ENCODE measurements at regions not wholly inside any gene's neighbourhood (a gene's known extent, or its start where the extent isn't known, plus 50 kb on each side); places are given as distances from the start of the nearest gene placed in this dataset.
A peak's percentile ranks its signal among the peaks of the same experiment; 100 is the strongest.

DNA sequence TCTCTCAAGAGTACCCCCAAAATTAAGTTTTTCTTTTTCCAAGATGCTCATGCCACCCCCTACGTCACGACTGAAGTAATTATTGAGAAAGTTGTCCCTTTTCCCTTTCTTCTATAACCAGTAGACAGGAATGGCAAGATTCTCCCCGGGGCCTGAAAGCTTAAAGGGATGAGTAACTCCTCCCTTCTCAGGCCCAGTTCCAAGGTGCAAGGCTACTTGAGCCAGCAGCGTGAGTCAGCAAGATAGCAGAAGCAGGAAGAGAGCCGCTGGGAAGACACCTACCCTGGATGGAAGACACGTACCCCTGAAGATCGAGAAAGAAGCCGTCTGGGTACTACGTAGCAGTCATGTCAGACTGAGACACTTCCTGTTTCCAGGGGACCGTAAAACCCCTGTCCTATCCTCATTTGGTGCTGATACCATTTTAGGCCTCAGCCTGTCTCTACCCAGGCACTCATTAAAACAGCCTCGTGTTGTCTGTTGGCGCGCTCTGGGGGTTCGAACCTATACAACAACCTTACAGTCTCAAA lies 241.0 kb downstream of the ADGRG6 start:
- ChIA-PET POLR2A (no interaction called here), CTCF (no interaction called here)
- Histone ChIP-seq H3K9me3 (no peaks in the 10 kb centered on the region), H3K27ac (peak overlapping the region in 1 of 2 experiments; percentile 50; a peak in 3 of 6 replicates), H3K4me1 (0 out of 3 replicates have a peak, but pooled peaks cover 5% of the 10 kb centered on the region), H3K4me3 (no peak overlapping the region), H3K4me2 (no peak overlapping the region)
- 64% methylated on average over 14 of the region's 14 CpGs for WGBS (ENCODE audit: missing lambda C conversion rate)
- ATAC-seq (peak in 1 of 2 experiments; percentile 36; a peak in 1 of 6 replicates), DNase-seq (ENCODE audit: low read depth in 1 of 2, low spot score in 1 of 2) (peak in 1 of 2 experiments; percentile 60), FAIRE-seq (no peak)
- TF ChIP-seq POLR2AphosphoS2 (conservative IDR thresholded peaks at IDR 0.05; ENCODE audit: low read length), result no peak
- peak; percentile 30 for TF ChIP-seq MAFK (IDR thresholded peaks at IDR 0.05; ENCODE audit: partially characterized antibody)

DNA sequence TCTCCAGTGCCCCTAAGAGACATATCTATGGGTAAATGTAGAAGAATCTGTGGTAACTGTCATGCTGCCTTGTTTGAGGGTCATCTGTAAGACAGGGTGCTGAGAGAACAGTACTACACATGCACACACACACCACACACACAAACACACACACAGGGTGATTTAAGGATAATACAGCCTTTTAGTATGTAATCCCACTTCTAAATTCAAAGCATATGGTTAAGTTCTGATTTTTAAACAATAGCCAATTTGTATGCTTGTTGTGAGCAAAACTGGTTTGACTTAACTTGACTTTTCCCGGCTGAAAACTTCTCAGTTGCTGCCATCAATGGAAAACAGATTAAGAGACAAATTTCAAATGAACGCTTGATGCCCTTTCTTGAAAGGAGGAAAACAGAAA lies 241.8 kb downstream of the ADGRG6 start:
- Histone ChIP-seq H3K4me2 (no peak overlapping the region), H3K4me1 (0 out of 3 replicates have a peak, but pooled peaks cover 5% of the 10 kb centered on the region), H3K4me3 (no peak overlapping the region), H3K27ac (no peak overlapping the region), H3K9me3 (no peaks in the 10 kb centered on the region)
- no peak for FAIRE-seq
- CTCF ChIA-PET, result no interaction called here
- POLR2A ChIA-PET, result no interaction called here
- no peak for DNase-seq (ENCODE audit: low read depth in 1 of 2, low spot score in 1 of 2)
- 85% methylated on average over 2 of the region's 2 CpGs for WGBS (ENCODE audit: missing lambda C conversion rate)
- no peak for ATAC-seq
- TF ChIP-seq JUNB (IDR thresholded peaks at IDR 0.05) (no peak), HOXB5 (CRISPR knock-in tag; IDR thresholded peaks at IDR 0.05) (no peak), ZC3H11A (IDR thresholded peaks at IDR 0.05) (no peak), HOXA7 (CRISPR knock-in tag; IDR thresholded peaks at IDR 0.05) (no peak), EP300 (IDR thresholded peaks at IDR 0.05) (no peak), NR3C1 (IDR thresholded peaks at IDR 0.05) (no peak), MAFK (IDR thresholded peaks at IDR 0.05; ENCODE audit: partially characterized antibody) (no peak), NPAS2 (CRISPR knock-in tag; IDR thresholded peaks at IDR 0.05; ENCODE audit: borderline replicate concordance) (no peak), MYC (IDR thresholded peaks at IDR 0.05; ENCODE audit: borderline replicate concordance, low read length) (no peak), SREBF2 (IDR thresholded peaks at IDR 0.05) (no peak)
- TF ChIP-seq, protein P1, sequence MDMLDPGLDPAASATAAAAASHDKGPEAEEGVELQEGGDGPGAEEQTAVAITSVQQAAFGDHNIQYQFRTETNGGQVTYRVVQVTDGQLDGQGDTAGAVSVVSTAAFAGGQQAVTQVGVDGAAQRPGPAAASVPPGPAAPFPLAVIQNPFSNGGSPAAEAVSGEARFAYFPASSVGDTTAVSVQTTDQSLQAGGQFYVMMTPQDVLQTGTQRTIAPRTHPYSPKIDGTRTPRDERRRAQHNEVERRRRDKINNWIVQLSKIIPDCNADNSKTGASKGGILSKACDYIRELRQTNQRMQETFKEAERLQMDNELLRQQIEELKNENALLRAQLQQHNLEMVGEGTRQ (IDR thresholded peaks at IDR 0.05), result no peak
- TF ChIP-seq, protein P2, sequence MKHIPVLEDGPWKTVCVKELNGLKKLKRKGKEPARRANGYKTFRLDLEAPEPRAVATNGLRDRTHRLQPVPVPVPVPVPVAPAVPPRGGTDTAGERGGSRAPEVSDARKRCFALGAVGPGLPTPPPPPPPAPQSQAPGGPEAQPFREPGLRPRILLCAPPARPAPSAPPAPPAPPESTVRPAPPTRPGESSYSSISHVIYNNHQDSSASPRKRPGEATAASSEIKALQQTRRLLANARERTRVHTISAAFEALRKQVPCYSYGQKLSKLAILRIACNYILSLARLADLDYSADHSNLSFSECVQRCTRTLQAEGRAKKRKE (CRISPR knock-in tag; IDR thresholded peaks at IDR 0.05; ENCODE audit: low read depth), result no peak
- TF ChIP-seq, protein P3, sequence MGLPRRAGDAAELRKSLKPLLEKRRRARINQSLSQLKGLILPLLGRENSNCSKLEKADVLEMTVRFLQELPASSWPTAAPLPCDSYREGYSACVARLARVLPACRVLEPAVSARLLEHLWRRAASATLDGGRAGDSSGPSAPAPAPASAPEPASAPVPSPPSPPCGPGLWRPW (IDR thresholded peaks at IDR 0.05), result no peak

DNA sequence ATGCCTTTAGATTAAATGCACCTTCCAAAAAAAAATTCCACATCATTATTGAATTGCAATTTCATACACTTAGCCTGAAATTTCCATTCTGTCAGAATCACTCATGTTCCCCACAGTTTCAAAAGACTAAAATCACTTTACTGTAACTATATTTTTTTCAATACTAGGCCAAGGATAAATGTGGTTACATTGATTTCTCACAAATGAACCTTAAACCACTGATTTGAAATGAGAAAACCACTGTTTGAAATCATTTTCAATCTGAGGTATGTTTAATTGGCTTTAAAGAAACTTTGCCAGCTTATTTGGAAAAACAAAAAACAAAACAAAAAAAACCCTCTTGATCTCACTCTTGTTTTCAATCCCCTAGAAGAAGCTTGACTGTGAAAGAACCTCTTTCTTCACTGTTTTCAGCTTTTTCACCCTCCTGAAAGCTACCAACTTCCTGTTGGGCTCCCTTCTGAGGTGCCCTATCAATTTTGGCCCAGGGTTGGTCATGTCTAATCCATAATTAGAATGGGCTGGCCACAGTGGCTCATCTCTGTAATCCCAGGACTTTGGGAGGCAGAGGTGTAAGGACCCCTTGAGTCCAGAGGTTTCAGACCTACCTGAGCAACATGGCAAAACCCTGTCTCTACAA lies 242.5 kb downstream of the ADGRG6 start:
- ChIA-PET CTCF (interaction anchor here (1.2 kb wide), 1 partner anchor 22 kb away, joined by 3 read pairs; no protein-coding TSS in a partner anchor), POLR2A (interaction anchor here (0.6 kb wide), 1 partner anchor 18 kb away, joined by 3 read pairs; no protein-coding TSS in a partner anchor)
- FAIRE-seq (no peak), DNase-seq (ENCODE audit: low read depth in 1 of 2, low spot score in 1 of 2) (no peak), ATAC-seq (no peak)
- TF ChIP-seq CHD4 (IDR thresholded peaks at IDR 0.05; ENCODE audit: borderline replicate concordance) (no peak), ZC3H11A (IDR thresholded peaks at IDR 0.05) (no peak), NPAS2 (CRISPR knock-in tag; IDR thresholded peaks at IDR 0.05; ENCODE audit: borderline replicate concordance) (no peak), KDM5A (IDR thresholded peaks at IDR 0.05) (no peak)
- TF ChIP-seq, protein P4, sequence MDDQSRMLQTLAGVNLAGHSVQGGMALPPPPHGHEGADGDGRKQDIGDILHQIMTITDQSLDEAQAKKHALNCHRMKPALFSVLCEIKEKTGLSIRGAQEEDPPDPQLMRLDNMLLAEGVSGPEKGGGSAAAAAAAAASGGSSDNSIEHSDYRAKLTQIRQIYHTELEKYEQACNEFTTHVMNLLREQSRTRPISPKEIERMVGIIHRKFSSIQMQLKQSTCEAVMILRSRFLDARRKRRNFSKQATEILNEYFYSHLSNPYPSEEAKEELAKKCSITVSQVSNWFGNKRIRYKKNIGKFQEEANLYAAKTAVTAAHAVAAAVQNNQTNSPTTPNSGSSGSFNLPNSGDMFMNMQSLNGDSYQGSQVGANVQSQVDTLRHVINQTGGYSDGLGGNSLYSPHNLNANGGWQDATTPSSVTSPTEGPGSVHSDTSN (IDR thresholded peaks at IDR 0.05), result no peak
- no peak overlapping the region for H3K4me3 ChIP-seq
- H3K4me1 ChIP-seq, result 0 out of 3 replicates have a peak, but pooled peaks cover 5% of the 10 kb centered on the region
- no peak overlapping the region for H3K27ac ChIP-seq
- H3K4me2 ChIP-seq, result no peak overlapping the region
- H3K9me3 ChIP-seq, result no peaks in the 10 kb centered on the region
